Osteoblast (primary cell): ENCODE measurements at regions not wholly inside any gene's neighbourhood (a gene's known extent, or its start where the extent isn't known, plus 50 kb on each side); places are given as distances from the start of the nearest gene placed in this dataset.

Experiments
- DNase-seq: peaks from one replicate; pipeline ENCODE4 v3.0.0; 2011; ENCODE audit warnings: low spot score, mixed read lengths; ENCODE audit not compliant: insufficient read length; ENCODE audit errors: missing footprints
- H2AFZ ChIP-seq: 2 replicates; pipeline ENCODE4 v1.6.0; 2011; ENCODE audit warnings: mild to moderate bottlenecking, low read length
- H3K27ac ChIP-seq: 2 replicates; pipeline ENCODE4 v1.5.1; 2011; ENCODE audit warnings: mild to moderate bottlenecking, low read depth, low read length, moderate library complexity
- H3K27me3 ChIP-seq: 2 replicates; pipeline ENCODE4 v1.6.0; 2012; ENCODE audit warnings: mild to moderate bottlenecking, control low read depth, inconsistent platforms, low read length, moderate library complexity; ENCODE audit not compliant: insufficient read depth
- H3K36me3 ChIP-seq: 2 replicates; pipeline ENCODE4 v1.5.1; 2011; ENCODE audit warnings: mild to moderate bottlenecking, low read length, control low read depth, moderate library complexity; ENCODE audit not compliant: insufficient read depth
- H3K4me1 ChIP-seq: 2 replicates; pipeline ENCODE4 v1.5.1; 2011; ENCODE audit warnings: mild to moderate bottlenecking, low read length, control low read depth, moderate library complexity; ENCODE audit not compliant: insufficient read depth
- H3K4me2 ChIP-seq: 2 replicates; pipeline ENCODE4 v1.6.0; 2011; ENCODE audit warnings: mild to moderate bottlenecking, low read length; ENCODE audit not compliant: insufficient read depth
- H3K4me3 ChIP-seq: fragments of 200-600 bp; sonication (generic); 3 replicates; pipeline ENCODE4 v1.5.1; 2012; ENCODE audit warnings: mild to moderate bottlenecking, low read length, inconsistent platforms; ENCODE audit not compliant: insufficient read depth
- H3K79me2 ChIP-seq: 2 replicates; pipeline ENCODE4 v1.6.0; 2012; ENCODE audit warnings: mild to moderate bottlenecking, low read length, control low read depth, inconsistent platforms; ENCODE audit not compliant: insufficient read depth
- H3K9me3 ChIP-seq: 2 replicates; pipeline ENCODE4 v1.5.1; 2011; ENCODE audit warnings: low read depth, low read length, control low read depth
- H4K20me1 ChIP-seq: 2 replicates; pipeline ENCODE4 v1.6.0; 2012; ENCODE audit warnings: mild to moderate bottlenecking, low read length, control low read depth; ENCODE audit not compliant: insufficient read depth
- CTCF ChIP-seq: IDR thresholded peaks from 2 replicates; pipeline ENCODE4 v1.5.1; 2011; ENCODE audit warnings: mild to moderate bottlenecking, low read depth, low read length, moderate library complexity; ENCODE audit errors: extremely low read depth

DNA sequence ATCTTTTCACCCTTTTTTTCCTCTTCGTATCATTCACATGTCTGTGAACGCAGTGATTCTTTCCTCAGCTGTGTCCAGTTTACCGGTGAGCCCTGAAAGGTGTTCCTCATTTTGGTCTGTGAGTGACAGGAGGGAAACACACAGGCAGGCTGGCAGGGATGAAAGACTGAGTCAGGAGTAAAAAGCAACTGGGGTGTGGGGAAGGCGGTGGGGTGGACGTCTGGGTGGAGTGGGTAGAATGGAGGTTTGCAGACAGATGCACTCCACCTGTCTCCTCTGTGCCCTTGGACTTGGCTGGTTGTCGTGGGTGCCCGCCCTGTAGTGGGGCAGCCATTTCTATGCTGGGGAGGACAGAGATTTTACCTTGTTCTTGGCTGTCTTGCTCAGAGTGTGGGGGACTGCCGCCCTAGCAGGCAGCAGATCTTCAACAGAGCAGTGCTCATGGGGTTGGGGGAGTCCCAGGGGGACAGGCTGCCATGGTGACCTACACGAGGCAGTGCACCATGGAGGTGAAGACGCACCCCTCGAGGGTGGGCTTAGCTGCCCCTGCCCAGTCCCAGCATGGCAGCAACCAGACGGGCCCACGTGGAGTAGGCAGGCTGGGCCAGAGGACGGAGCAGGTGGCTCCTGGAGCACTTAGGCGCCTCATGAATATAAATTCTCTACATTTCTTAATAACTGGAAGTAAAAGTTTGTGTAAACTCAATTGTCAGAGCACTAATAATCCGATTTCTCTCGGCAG is 603.7 kb downstream of the TBC1D22A start:
- Histone ChIP-seq H3K79me2 (no peaks in the 10 kb centered on the region), H3K4me1 (no peaks in the 10 kb centered on the region), H3K27me3 (no peaks in the 10 kb centered on the region), H3K27ac (no peak overlapping the region), H3K9me3 (no peaks in the 10 kb centered on the region), H3K4me3 (no peak overlapping the region), H2AFZ (no peak overlapping the region), H3K36me3 (no peaks in the 10 kb centered on the region), H4K20me1 (no peaks in the 10 kb centered on the region), H3K4me2 (no peak overlapping the region)
- DNase-seq, result no peak
- no peak for TF ChIP-seq CTCF

DNA sequence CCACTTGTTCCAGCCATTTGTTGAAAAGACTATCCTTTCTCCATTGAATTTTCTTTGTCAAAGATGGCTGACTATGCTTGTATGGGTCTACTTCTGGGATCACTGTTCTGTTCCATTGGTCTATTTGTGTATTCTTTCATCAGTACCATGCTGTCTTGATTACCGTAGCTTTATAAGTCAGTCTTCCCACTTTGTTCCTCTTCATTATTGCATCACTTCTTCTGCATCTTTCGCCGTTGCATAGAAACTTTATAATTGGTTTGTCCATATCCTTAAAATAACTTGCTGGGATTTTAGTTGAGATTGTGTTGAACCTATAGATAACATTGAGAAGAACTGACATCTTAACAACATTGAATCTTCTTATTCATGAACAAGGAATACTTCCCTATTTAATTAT is 598.8 kb downstream of the TBC1D22A start:
- H3K9me3 ChIP-seq, result no peaks in the 10 kb centered on the region

GRCh38 chr22:47357493-47357892 is 595.0 kb downstream of the TBC1D22A start:
- H4K20me1 ChIP-seq, result no peaks in the 10 kb centered on the region
- no peak overlapping the region for H2AFZ ChIP-seq
- H3K36me3 ChIP-seq, result no peaks in the 10 kb centered on the region
- no peaks in the 10 kb centered on the region for H3K9me3 ChIP-seq
- H3K27me3 ChIP-seq, result no peaks in the 10 kb centered on the region
- no peak for TF ChIP-seq CTCF
- no peak overlapping the region for H3K4me3 ChIP-seq
- DNase-seq, result no peak
- H3K4me2 ChIP-seq, result no peak overlapping the region
- no peaks in the 10 kb centered on the region for H3K4me1 ChIP-seq
- H3K79me2 ChIP-seq, result no peaks in the 10 kb centered on the region
- no peak overlapping the region for H3K27ac ChIP-seq

More for the DNA sequence above, 598.8 kb downstream of the TBC1D22A start:
- no peaks in the 10 kb centered on the region for H3K4me1 ChIP-seq
- no peaks in the 10 kb centered on the region for H3K79me2 ChIP-seq
- DNase-seq, result no peak
- H4K20me1 ChIP-seq, result no peaks in the 10 kb centered on the region
- no peak overlapping the region for H3K27ac ChIP-seq
- H3K4me2 ChIP-seq, result no peak overlapping the region
- H3K36me3 ChIP-seq, result no peaks in the 10 kb centered on the region
- no peaks in the 10 kb centered on the region for H3K27me3 ChIP-seq
- H2AFZ ChIP-seq, result no peak overlapping the region
- no peak for TF ChIP-seq CTCF
- no peak overlapping the region for H3K4me3 ChIP-seq

- no peak overlapping the region for H3K4me3 ChIP-seq
- H3K79me2 ChIP-seq, result no peaks in the 10 kb centered on the region
- H3K4me1 ChIP-seq, result no peaks in the 10 kb centered on the region
- H4K20me1 ChIP-seq, result no peaks in the 10 kb centered on the region
- no peak overlapping the region for H3K4me2 ChIP-seq
- H3K27ac ChIP-seq, result no peak overlapping the region
- H3K36me3 ChIP-seq, result no peaks in the 10 kb centered on the region
- TF ChIP-seq CTCF, result no peak
- DNase-seq, result no peak
- H3K27me3 ChIP-seq, result no peaks in the 10 kb centered on the region
- H3K9me3 ChIP-seq, result no peaks in the 10 kb centered on the region
- H2AFZ ChIP-seq, result no peak overlapping the region
Observed at GRCh38 chr22:47357086-47357485, 594.6 kb downstream of the TBC1D22A start.
